Loucy (cell line): ENCODE measurements at regions not wholly inside any gene's neighbourhood (a gene's known extent, or its start where the extent isn't known, plus 50 kb on each side); places are given as distances from the start of the nearest gene placed in this dataset.

Experiments
- H2AFZ ChIP-seq: fragments of 200-600 bp; sonication (generic); 2 replicates; pipeline ENCODE4 v1.6.0; 2016; ENCODE audit warnings: antibody characterized with exemption, mild to moderate bottlenecking, low read length, moderate library complexity
- H3F3A ChIP-seq: fragments of 200-600 bp; 2 replicates; pipeline ENCODE4 v1.6.0; 2016; ENCODE audit warnings: antibody characterized with exemption, low read depth, mild to moderate bottlenecking
- H3K27me3 ChIP-seq: fragments of 200-600 bp; sonication (generic); 2 replicates; pipeline ENCODE4 v1.6.1; 2014; ENCODE audit warnings: low read length, mild to moderate bottlenecking; ENCODE audit not compliant: insufficient read depth, poor library complexity, severe bottlenecking
- H3K36me3 ChIP-seq: fragments of 200-600 bp; sonication (generic); 2 replicates; pipeline ENCODE4 v1.6.1; 2016; ENCODE audit warnings: low read length; ENCODE audit not compliant: insufficient read depth
- H3K4me1 ChIP-seq: fragments of 200-600 bp; sonication (generic); 2 replicates; pipeline ENCODE4 v1.5.1; 2014; ENCODE audit warnings: low read length, mild to moderate bottlenecking; ENCODE audit not compliant: insufficient read depth, poor library complexity, severe bottlenecking
- H3K4me2 ChIP-seq: fragments of 200-600 bp; sonication (generic); 2 replicates; pipeline ENCODE4 v1.6.0; 2014; ENCODE audit warnings: antibody characterized with exemption, low read length, low read depth, mild to moderate bottlenecking; ENCODE audit not compliant: poor library complexity, severe bottlenecking
- H3K4me3 ChIP-seq: fragments of 200-600 bp; sonication (generic); 2 replicates; pipeline ENCODE4 v1.5.1; 2014; ENCODE audit warnings: low read length, mild to moderate bottlenecking, mixed read lengths; ENCODE audit not compliant: poor library complexity, severe bottlenecking
- H3K79me2 ChIP-seq: fragments of 200-600 bp; sonication (generic); 2 replicates; pipeline ENCODE4 v1.6.1; 2014; ENCODE audit warnings: low read length; ENCODE audit not compliant: insufficient read depth
- H3K9ac ChIP-seq: fragments of 200-600 bp; sonication (generic); 2 replicates; pipeline ENCODE4 v1.6.0; 2014; ENCODE audit warnings: mild to moderate bottlenecking, low read depth, low read length, moderate library complexity; ENCODE audit not compliant: poor library complexity, severe bottlenecking
- H3K9me2 ChIP-seq: fragments of 200-600 bp; sonication (generic); replicated peaks from 2 replicates; pipeline ENCODE4 v1.6.1; 2016; ENCODE audit warnings: low read depth, low read length, mixed read lengths
- H3K9me3 ChIP-seq: fragments of 200-600 bp; sonication (generic); 2 replicates; pipeline ENCODE4 v1.6.1; 2014; ENCODE audit warnings: mild to moderate bottlenecking, antibody characterized with exemption, low read length, low read depth; ENCODE audit not compliant: insufficient read depth
- H4K20me1 ChIP-seq: fragments of 200-600 bp; sonication (generic); 2 replicates; pipeline ENCODE4 v1.6.0; 2014; ENCODE audit warnings: antibody characterized with exemption, low read length, mild to moderate bottlenecking; ENCODE audit not compliant: insufficient read depth, poor library complexity, severe bottlenecking
- EZH2phosphoT487 ChIP-seq: fragments of 200-600 bp; IDR thresholded peaks from 2 replicates; pipeline ENCODE4 v1.6.1; 2018; ENCODE audit warnings: antibody characterized with exemption, mild to moderate bottlenecking, moderate library complexity, borderline replicate concordance
- TF ChIP-seq, protein P1 (sequence below): fragments of 200-600 bp; sonication (generic); conservative IDR thresholded peaks from 2 replicates; pipeline ENCODE4 v1.5.1; 2014; ENCODE audit warnings: mild to moderate bottlenecking, antibody characterized with exemption, low read length

GRCh38 chr11:38438091-38438490 is 1840.1 kb upstream of the RAG2 start:
- H3K9ac ChIP-seq, result no peak overlapping the region
- H3K27me3 ChIP-seq, result no peaks in the 10 kb centered on the region
- no peak overlapping the region for H3K4me2 ChIP-seq
- no peaks in the 10 kb centered on the region for H3K9me2 ChIP-seq
- H2AFZ ChIP-seq, result no peak overlapping the region
- TF ChIP-seq, protein P1, sequence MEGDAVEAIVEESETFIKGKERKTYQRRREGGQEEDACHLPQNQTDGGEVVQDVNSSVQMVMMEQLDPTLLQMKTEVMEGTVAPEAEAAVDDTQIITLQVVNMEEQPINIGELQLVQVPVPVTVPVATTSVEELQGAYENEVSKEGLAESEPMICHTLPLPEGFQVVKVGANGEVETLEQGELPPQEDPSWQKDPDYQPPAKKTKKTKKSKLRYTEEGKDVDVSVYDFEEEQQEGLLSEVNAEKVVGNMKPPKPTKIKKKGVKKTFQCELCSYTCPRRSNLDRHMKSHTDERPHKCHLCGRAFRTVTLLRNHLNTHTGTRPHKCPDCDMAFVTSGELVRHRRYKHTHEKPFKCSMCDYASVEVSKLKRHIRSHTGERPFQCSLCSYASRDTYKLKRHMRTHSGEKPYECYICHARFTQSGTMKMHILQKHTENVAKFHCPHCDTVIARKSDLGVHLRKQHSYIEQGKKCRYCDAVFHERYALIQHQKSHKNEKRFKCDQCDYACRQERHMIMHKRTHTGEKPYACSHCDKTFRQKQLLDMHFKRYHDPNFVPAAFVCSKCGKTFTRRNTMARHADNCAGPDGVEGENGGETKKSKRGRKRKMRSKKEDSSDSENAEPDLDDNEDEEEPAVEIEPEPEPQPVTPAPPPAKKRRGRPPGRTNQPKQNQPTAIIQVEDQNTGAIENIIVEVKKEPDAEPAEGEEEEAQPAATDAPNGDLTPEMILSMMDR, result no peak
- no peak for TF ChIP-seq EZH2phosphoT487
- no peaks in the 10 kb centered on the region for H3K79me2 ChIP-seq
- no peaks in the 10 kb centered on the region for H3K9me3 ChIP-seq
- H3K4me1 ChIP-seq, result no peaks in the 10 kb centered on the region
- H3K4me3 ChIP-seq, result no peak overlapping the region
- no peaks in the 10 kb centered on the region for H3F3A ChIP-seq
- H3K36me3 ChIP-seq, result no peaks in the 10 kb centered on the region
- H4K20me1 ChIP-seq, result no peaks in the 10 kb centered on the region

- Histone ChIP-seq H4K20me1 (no peaks in the 10 kb centered on the region), H3K4me3 (no peak overlapping the region), H3K4me1 (no peaks in the 10 kb centered on the region), H3K9me2 (no peaks in the 10 kb centered on the region), H3K4me2 (no peak overlapping the region), H3K9me3 (no peaks in the 10 kb centered on the region), H3K27me3 (no peaks in the 10 kb centered on the region), H3K9ac (no peak overlapping the region), H3K36me3 (no peaks in the 10 kb centered on the region), H3K79me2 (no peaks in the 10 kb centered on the region), H3F3A (no peaks in the 10 kb centered on the region), H2AFZ (no peak overlapping the region)
- no peak for TF ChIP-seq EZH2phosphoT487
Observed at GRCh38 chr11:38425578-38425977, 1827.5 kb upstream of the RAG2 start.

DNA sequence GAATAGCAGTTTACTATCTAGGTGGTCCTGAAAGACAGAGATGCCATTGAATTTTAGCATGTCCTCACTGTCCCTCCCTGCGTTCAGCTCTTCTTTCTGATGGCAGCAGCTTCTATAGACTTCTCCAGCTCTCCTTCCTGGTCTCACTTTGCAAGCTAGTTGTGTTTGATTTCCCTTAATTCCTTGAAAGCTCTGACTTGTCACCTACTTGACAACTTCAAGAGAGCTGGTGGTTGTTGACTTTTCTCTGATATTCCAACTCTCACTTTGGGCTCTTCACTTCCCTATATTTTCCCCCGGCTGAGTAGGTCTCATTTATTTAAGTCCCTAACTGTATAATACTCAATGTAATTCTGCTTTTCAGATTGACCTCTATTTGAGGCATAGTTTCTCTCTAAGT is 1825.0 kb upstream of the RAG2 start:
- Histone ChIP-seq H3K4me2 (no peak overlapping the region), H2AFZ (no peak overlapping the region), H3K27me3 (no peaks in the 10 kb centered on the region), H3K4me1 (no peaks in the 10 kb centered on the region), H4K20me1 (no peaks in the 10 kb centered on the region), H3K79me2 (no peaks in the 10 kb centered on the region), H3K9me2 (no peaks in the 10 kb centered on the region), H3K9ac (no peak overlapping the region), H3K9me3 (no peaks in the 10 kb centered on the region), H3K36me3 (no peaks in the 10 kb centered on the region), H3F3A (no peaks in the 10 kb centered on the region), H3K4me3 (no peak overlapping the region)
- TF ChIP-seq EZH2phosphoT487, result no peak
- TF ChIP-seq, protein P1, result no peak

GRCh38 chr11:38416141-38416540 is 1818.1 kb upstream of the RAG2 start:
- TF ChIP-seq EZH2phosphoT487, result no peak
- TF ChIP-seq, protein P1, result no peak
- H2AFZ ChIP-seq, result no peak overlapping the region

More at GRCh38 chr11:38416141-38416540, 1818.1 kb upstream of the RAG2 start:
- H3K4me1 ChIP-seq, result no peaks in the 10 kb centered on the region
- H3K27me3 ChIP-seq, result no peaks in the 10 kb centered on the region
- H3K9me2 ChIP-seq, result no peaks in the 10 kb centered on the region
- H3K4me2 ChIP-seq, result no peak overlapping the region
- H3K4me3 ChIP-seq, result no peak overlapping the region
- H3K9me3 ChIP-seq, result no peaks in the 10 kb centered on the region
- no peaks in the 10 kb centered on the region for H3F3A ChIP-seq
- H3K9ac ChIP-seq, result no peak overlapping the region
- no peaks in the 10 kb centered on the region for H3K79me2 ChIP-seq
- H4K20me1 ChIP-seq, result no peaks in the 10 kb centered on the region
- H3K36me3 ChIP-seq, result no peaks in the 10 kb centered on the region
